Body of pancreas (tissue), 4 donors: ENCODE measurements at regions not wholly inside any gene's neighbourhood (a gene's known extent, or its start where the extent isn't known, plus 50 kb on each side); places are given as distances from the start of the nearest gene placed in this dataset.

Experiments
- POLR2A ChIP-seq, 3 donors: fragments of 450-650 bp; IDR thresholded peaks; one replicate each; pipeline ENCODE4 v1.6.1; 2016; ENCODE audit warnings: antibody characterized with exemption in 3 of 3, mild to moderate bottlenecking in 2 of 3
- TF ChIP-seq, protein P1 (sequence below), 7 experiments: fragments of 450-650 bp in 4 of 7; fragments of 200-600 bp in 3 of 7; sonication (generic) in 3 of 7; IDR thresholded peaks; one replicate each; pipeline ENCODE4 v1.5.1; 2016 to 2019; ENCODE audit warnings: antibody characterized with exemption in 7 of 7

DNA sequence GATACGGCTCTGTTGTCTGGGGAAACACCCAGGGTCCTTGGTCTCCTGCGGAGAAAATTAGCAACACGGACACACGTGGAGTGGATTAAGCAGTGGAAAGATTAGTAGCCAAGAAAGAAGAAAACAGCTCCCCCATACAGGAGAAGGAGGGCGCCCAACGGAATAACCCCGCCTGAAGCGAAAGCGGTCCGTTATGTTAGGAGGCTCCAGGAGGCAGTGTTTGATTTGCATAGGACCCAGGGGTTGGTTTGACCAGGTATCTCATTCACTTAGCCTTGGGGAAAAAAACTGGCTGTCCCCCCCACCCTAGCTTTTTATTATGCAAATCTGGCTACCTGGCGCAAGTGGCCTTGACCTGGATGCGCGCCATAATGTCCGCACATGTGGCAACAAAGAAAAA lies 170.1 kb upstream of the KYNU start:
- TF ChIP-seq, protein P1, sequence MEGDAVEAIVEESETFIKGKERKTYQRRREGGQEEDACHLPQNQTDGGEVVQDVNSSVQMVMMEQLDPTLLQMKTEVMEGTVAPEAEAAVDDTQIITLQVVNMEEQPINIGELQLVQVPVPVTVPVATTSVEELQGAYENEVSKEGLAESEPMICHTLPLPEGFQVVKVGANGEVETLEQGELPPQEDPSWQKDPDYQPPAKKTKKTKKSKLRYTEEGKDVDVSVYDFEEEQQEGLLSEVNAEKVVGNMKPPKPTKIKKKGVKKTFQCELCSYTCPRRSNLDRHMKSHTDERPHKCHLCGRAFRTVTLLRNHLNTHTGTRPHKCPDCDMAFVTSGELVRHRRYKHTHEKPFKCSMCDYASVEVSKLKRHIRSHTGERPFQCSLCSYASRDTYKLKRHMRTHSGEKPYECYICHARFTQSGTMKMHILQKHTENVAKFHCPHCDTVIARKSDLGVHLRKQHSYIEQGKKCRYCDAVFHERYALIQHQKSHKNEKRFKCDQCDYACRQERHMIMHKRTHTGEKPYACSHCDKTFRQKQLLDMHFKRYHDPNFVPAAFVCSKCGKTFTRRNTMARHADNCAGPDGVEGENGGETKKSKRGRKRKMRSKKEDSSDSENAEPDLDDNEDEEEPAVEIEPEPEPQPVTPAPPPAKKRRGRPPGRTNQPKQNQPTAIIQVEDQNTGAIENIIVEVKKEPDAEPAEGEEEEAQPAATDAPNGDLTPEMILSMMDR (IDR thresholded peaks at IDR 0.05) = no peak
- TF ChIP-seq POLR2A (IDR thresholded peaks at IDR 0.05) = no peak
